Esophagus squamous epithelium (tissue), 4 donors: ENCODE measurements at regions not wholly inside any gene's neighbourhood (a gene's known extent, or its start where the extent isn't known, plus 50 kb on each side); places are given as distances from the start of the nearest gene placed in this dataset.

Source experiments
- POLR2A ChIP-seq, 4 donors: fragments of 450-650 bp; IDR thresholded peaks; one replicate each; pipeline ENCODE4 v1.6.1; 2017; ENCODE audit warnings: antibody characterized with exemption in 4 of 4, mild to moderate bottlenecking in 4 of 4, moderate library complexity in 3 of 4
- TF ChIP-seq, protein P1 (sequence below), 6 experiments: fragments of 450-650 bp in 4 of 6; fragments of 200-600 bp in 2 of 6; sonication (generic) in 2 of 6; IDR thresholded peaks; one replicate each; pipeline ENCODE4 v1.5.1; 2016 to 2019; ENCODE audit warnings: antibody characterized with exemption in 6 of 6, mild to moderate bottlenecking in 4 of 6, moderate library complexity in 4 of 6

DNA sequence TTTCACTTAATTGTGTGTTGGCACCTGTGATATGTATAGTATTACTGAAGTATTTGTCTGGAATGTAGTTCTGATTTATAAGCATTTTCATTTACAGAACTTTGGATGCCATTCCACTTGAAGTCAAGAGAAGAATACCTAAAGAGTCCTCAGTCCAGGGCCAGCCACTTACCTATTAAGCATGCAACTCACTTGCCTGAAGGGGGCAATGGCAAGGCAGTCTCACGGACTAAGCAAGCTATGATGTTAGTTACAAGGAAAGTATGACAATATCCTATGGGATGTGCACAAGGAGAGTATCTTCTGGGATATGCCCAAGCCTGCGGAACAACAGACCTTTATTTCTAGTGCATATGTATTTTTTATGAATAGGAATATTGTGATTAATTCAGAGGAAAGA, 369.4 kb upstream of the GCFC2 start:
- TF ChIP-seq, protein P1, sequence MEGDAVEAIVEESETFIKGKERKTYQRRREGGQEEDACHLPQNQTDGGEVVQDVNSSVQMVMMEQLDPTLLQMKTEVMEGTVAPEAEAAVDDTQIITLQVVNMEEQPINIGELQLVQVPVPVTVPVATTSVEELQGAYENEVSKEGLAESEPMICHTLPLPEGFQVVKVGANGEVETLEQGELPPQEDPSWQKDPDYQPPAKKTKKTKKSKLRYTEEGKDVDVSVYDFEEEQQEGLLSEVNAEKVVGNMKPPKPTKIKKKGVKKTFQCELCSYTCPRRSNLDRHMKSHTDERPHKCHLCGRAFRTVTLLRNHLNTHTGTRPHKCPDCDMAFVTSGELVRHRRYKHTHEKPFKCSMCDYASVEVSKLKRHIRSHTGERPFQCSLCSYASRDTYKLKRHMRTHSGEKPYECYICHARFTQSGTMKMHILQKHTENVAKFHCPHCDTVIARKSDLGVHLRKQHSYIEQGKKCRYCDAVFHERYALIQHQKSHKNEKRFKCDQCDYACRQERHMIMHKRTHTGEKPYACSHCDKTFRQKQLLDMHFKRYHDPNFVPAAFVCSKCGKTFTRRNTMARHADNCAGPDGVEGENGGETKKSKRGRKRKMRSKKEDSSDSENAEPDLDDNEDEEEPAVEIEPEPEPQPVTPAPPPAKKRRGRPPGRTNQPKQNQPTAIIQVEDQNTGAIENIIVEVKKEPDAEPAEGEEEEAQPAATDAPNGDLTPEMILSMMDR (IDR thresholded peaks at IDR 0.05) = no peak
- TF ChIP-seq POLR2A (IDR thresholded peaks at IDR 0.05) = no peak
